Lung (tissue), 11 donors: ENCODE measurements at regions not wholly inside any gene's neighbourhood (a gene's known extent, or its start where the extent isn't known, plus 50 kb on each side); places are given as distances from the start of the nearest gene placed in this dataset.

Source experiments
- ATAC-seq: fragments of 200-7000 bp; cut with Tn5 transposase; one replicate; pipeline ENCODE4 v1.9.1; 2020; ENCODE audit warnings: moderate number of reproducible peaks; ENCODE audit not compliant: insufficient read depth, low FRiP score
- DNase-seq, 3 donors: peaks; one replicate each; pipeline ENCODE4 v3.0.0-alpha.2; 2013 to 2017
- H3K27ac ChIP-seq, 2 donors: one replicate each; pipeline ENCODE4 v1.5.1; 2013; ENCODE audit warnings: mild to moderate bottlenecking in 2 of 2, moderate library complexity in 2 of 2, control low read depth in 1 of 2, inconsistent platforms in 1 of 2, low read depth in 1 of 2, low read length in 1 of 2
- H3K27me3 ChIP-seq, 3 donors: one replicate each; pipeline ENCODE4 v1.5.1; 2013; ENCODE audit warnings: low read length in 2 of 3; ENCODE audit not compliant: control insufficient read depth in 3 of 3, insufficient read depth in 3 of 3
- H3K36me3 ChIP-seq, 4 donors: one replicate each; pipeline ENCODE4 v1.5.1; 2013; ENCODE audit warnings: low read length in 4 of 4, mild to moderate bottlenecking in 1 of 4, moderate library complexity in 1 of 4; ENCODE audit not compliant: control insufficient read depth in 4 of 4, insufficient read depth in 4 of 4
- H3K4me1 ChIP-seq, 5 donors: one replicate each; pipeline ENCODE4 v1.5.1; 2013; ENCODE audit warnings: low read length in 5 of 5, mild to moderate bottlenecking in 2 of 5, moderate library complexity in 1 of 5; ENCODE audit not compliant: control insufficient read depth in 5 of 5, insufficient read depth in 5 of 5
- H3K4me3 ChIP-seq: one replicate; pipeline ENCODE4 v1.5.1; 2013; ENCODE audit warnings: mild to moderate bottlenecking, control low read depth, moderate library complexity
- H3K9ac ChIP-seq, 2 donors: one replicate each; pipeline ENCODE4 v1.5.1; 2013; ENCODE audit warnings: low read length in 2 of 2, control low read depth in 1 of 2; ENCODE audit not compliant: insufficient read depth in 1 of 2
- H3K9me3 ChIP-seq, 4 donors: one replicate each; pipeline ENCODE4 v1.5.1; 2013; ENCODE audit warnings: low read length in 3 of 4, mild to moderate bottlenecking in 1 of 4, moderate library complexity in 1 of 4; ENCODE audit not compliant: control insufficient read depth in 4 of 4, insufficient read depth in 3 of 4
- CTCF ChIP-seq: IDR thresholded peaks from 2 replicates; pipeline ENCODE4 v1.5.1; 2012; ENCODE audit warnings: mild to moderate bottlenecking; ENCODE audit errors: control extremely low read depth, extremely low read depth
- WGBS, 2 donors: extraction: QIAGEN DNeasy Blood & Tissue Kit; methylation state at CpG; one replicate each; pipeline ENCODE4 v1.1.7; 2013; 5-methylcytosine and 5-hydroxymethylcytosine counted together
- donor health status: control.
- donor health status: control.
- donor health status: Bipolar disorder and iron deficiency.
- donor health status: healthy.
- donor health status: DM: yes; HTN: yes; CAD: no.

DNA sequence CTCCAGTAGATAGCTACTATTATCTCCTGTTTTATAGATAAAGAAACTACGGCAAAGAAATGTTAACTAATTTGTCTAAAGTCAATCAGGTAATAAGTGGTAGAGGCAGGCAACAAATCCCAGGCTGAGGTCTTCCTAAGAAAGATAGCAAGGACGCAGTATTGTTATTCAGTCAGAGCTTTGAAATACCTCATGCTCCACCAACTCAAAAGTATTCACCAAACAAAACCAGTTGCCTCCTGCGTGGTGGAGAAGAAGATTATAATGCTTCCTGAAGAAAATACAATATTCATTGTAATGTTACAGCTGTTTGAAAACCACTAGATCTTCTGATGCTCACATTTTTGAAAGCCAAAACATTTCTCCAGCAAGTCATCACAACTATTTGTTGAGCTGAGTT lies 138.2 kb upstream of the CNTN4 start:
- Histone ChIP-seq H3K36me3 (no peaks in the 10 kb centered on the region), H3K9me3 (peaks cover 0 to 2% (median 0%) of the 10 kb centered on the region in 4 donors), H3K27me3 (no peaks in the 10 kb centered on the region), H3K4me3 (no peak overlapping the region), H3K9ac (no peak overlapping the region), H3K27ac (no peak overlapping the region), H3K4me1 (no peaks in the 10 kb centered on the region)
- DNase-seq (no peak), ATAC-seq (no peak)
- TF ChIP-seq CTCF: no peak
- 80 to 84% methylated on average over 3 of the region's 3 CpGs for WGBS, 2 donors

DNA sequence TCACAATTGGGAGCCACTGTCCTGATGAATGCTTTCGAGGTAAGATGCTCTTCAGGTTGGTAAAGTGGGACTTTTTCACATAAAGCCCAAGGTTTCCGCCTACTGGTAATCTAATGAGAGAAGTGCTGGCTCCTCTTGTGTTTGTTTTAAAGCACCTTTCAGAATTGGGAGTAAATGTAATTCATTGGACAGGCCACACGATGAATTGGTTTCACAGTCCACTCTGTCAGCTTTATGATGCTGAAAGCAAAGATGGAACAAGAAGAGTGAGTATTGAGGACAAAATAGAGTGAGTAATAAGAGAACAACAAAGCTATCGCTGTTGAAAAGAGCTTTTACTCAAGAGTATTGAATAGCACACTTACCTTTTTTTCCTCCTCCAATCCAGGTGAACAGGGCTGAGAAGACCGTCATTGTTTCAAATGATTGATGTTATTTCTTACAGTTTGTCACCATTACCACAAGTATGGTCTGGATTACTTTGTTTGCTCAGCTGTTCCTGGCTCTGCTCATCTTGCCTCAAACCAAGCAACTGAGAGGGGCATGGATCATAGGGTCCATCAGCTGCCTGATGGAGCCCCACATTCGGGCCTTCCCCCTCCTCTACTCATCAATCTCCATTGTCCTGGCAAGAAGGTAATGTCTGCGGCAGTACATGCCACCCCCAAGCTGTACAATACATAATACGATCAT lies 136.1 kb upstream of the CNTN4 start:
- Histone ChIP-seq H3K27me3 (no peaks in the 10 kb centered on the region), H3K4me3 (no peak overlapping the region), H3K4me1 (no peaks in the 10 kb centered on the region), H3K27ac (no peak overlapping the region), H3K9ac (no peak overlapping the region), H3K36me3 (no peaks in the 10 kb centered on the region), H3K9me3 (no peaks in the 10 kb centered on the region)
- DNase-seq (peak in 1 of 3 donors; percentile 10), ATAC-seq (no peak)
- 79 to 89% methylated on average over 8 of the region's 8 CpGs for WGBS, 2 donors
- TF ChIP-seq CTCF: no peak

DNA sequence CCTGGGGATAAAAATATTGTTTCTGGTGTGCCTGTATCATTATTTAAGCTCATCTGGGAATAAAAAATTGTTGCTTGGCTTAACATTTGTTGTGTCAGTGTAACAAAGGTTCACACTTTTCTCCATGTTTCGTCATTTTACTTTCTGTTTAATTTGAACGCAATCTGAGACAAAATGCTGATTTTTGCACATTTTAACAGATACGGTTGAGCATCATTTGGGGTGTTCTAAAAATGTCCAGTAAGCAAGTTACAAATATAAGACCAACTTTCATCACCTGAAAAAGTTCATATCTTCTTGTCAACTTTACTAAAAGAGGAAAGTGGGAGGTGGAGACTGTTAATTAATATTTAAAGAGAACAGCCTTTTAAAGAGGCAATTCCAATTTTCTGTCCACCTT lies 134.8 kb upstream of the CNTN4 start:
- 84 to 87% methylated on average over 3 of the region's 3 CpGs for WGBS, 2 donors
- H3K27ac ChIP-seq: no peak overlapping the region
- ATAC-seq: no peak
- no peaks in the 10 kb centered on the region for H3K4me1 ChIP-seq
- H3K9ac ChIP-seq: no peak overlapping the region
- H3K4me3 ChIP-seq: no peak overlapping the region
- no peaks in the 10 kb centered on the region for H3K36me3 ChIP-seq
- H3K27me3 ChIP-seq: no peaks in the 10 kb centered on the region
- H3K9me3 ChIP-seq: no peaks in the 10 kb centered on the region
- no peak for DNase-seq
- TF ChIP-seq CTCF: no peak

- H3K27me3 ChIP-seq: no peaks in the 10 kb centered on the region
- H3K36me3 ChIP-seq: no peaks in the 10 kb centered on the region
- no peak for ATAC-seq
- no peak overlapping the region for H3K4me3 ChIP-seq
- H3K9me3 ChIP-seq: peaks cover 0 to under 1% (median 0%) of the 10 kb centered on the region in 4 donors
- TF ChIP-seq CTCF: no peak
- H3K27ac ChIP-seq: no peak overlapping the region
- no peak for DNase-seq
- no peak overlapping the region for H3K9ac ChIP-seq
- 75 to 83% methylated on average over 2 of the region's 2 CpGs for WGBS, 2 donors
- H3K4me1 ChIP-seq: no peaks in the 10 kb centered on the region
Observed at GRCh38 chr3:1967525-1967924, 131.1 kb upstream of the CNTN4 start.
